IMR-90 (cell line): ENCODE measurements at regions not wholly inside any gene's neighbourhood (a gene's known extent, or its start where the extent isn't known, plus 50 kb on each side); places are given as distances from the start of the nearest gene placed in this dataset.

ENCODE experiments used
- ATAC-seq: fragments of 200-7000 bp; cut with Tn5 transposase; 2 replicates; pipeline ENCODE4 v1.9.1; 2020; ENCODE audit warnings: low read depth, mild to moderate bottlenecking, moderate library complexity
- BruUV-seq: library from RNA; stranded (reverse); fragments of 400-500 nt; replicated peaks from 2 replicates; lab custom pipeline; 2021; lab: Mats Ljungman, UMichigan
- CTCF ChIA-PET: fragments of 300-600 bp; formaldehyde crosslinking; extraction: SDS; loops from one replicate; lab custom pipeline; 2021; ENCODE audit warnings: antibody characterized with exemption; lab: Yijun Ruan, JAX
- POLR2A ChIA-PET: fragments of 300-600 bp; sonication (Branson Sonifier 250); formaldehyde crosslinking; loops from one replicate; lab custom pipeline; 2022; ENCODE audit warnings: antibody characterized with exemption; ENCODE audit not compliant: unreplicated experiment; lab: Charles Lee
- DNase-seq: peaks from one replicate; pipeline ENCODE4 v3.0.0; 2013
- H2AFZ ChIP-seq: replicated peaks from 2 replicates; pipeline ENCODE3; 2013; ENCODE audit warnings: low read length, mild to moderate bottlenecking; ENCODE audit not compliant: poor library complexity
- H2AK5ac ChIP-seq: 2 replicates; pipeline ENCODE4 v1.6.1; 2013; ENCODE audit warnings: low read depth, low read length, inconsistent platforms
- H2AK9ac ChIP-seq: replicated peaks from 2 replicates; pipeline ENCODE3; 2013; ENCODE audit warnings: mild to moderate bottlenecking, low read depth, low read length, moderate library complexity; ENCODE audit not compliant: poor library complexity
- H2BK120ac ChIP-seq: 2 replicates; pipeline ENCODE4 v1.6.1; 2013; ENCODE audit warnings: low read depth, low read length, inconsistent platforms
- H2BK15ac ChIP-seq: 3 replicates; pipeline ENCODE4 v1.6.1; 2013; ENCODE audit warnings: low read depth, low read length, inconsistent platforms
- H2BK20ac ChIP-seq: 2 replicates; pipeline ENCODE4 v1.6.1; 2013; ENCODE audit warnings: low read depth, mild to moderate bottlenecking, inconsistent platforms, low read length, moderate library complexity
- H2BK5ac ChIP-seq: 2 replicates; pipeline ENCODE4 v1.6.1; 2013; ENCODE audit warnings: mild to moderate bottlenecking, low read depth, low read length, inconsistent platforms; ENCODE audit not compliant: poor library complexity, severe bottlenecking
- H3K14ac ChIP-seq: replicated peaks from 2 replicates; pipeline ENCODE4 v1.6.1; 2013; ENCODE audit warnings: low read depth, low read length, inconsistent platforms
- H3K18ac ChIP-seq: 2 replicates; pipeline ENCODE4 v1.6.1; 2013; ENCODE audit warnings: low read depth, low read length, control low read depth
- H3K23ac ChIP-seq: 2 replicates; pipeline ENCODE4 v1.6.1; 2013; ENCODE audit warnings: low read depth, low read length, inconsistent platforms
- H3K27ac ChIP-seq: 2 replicates; pipeline ENCODE4 v1.5.1; 2013; ENCODE audit warnings: mild to moderate bottlenecking, control low read depth, low read length; ENCODE audit not compliant: insufficient read depth
- H3K27me3 ChIP-seq: 2 replicates; pipeline ENCODE4 v1.6.1; 2013; ENCODE audit warnings: low read length; ENCODE audit not compliant: control insufficient read depth, insufficient read depth
- H3K36me3 ChIP-seq: 2 replicates; pipeline ENCODE4 v1.6.1; 2013; ENCODE audit warnings: low read length, mixed read lengths; ENCODE audit not compliant: control insufficient read depth, insufficient read depth
- H3K4ac ChIP-seq: 2 replicates; pipeline ENCODE4 v1.6.1; 2013; ENCODE audit warnings: low read depth, low read length, inconsistent platforms
- H3K4me1 ChIP-seq: 2 replicates; pipeline ENCODE4 v1.6.1; 2013; ENCODE audit warnings: low read length, mixed read lengths; ENCODE audit not compliant: control insufficient read depth, insufficient read depth
- H3K4me2 ChIP-seq: 2 replicates; pipeline ENCODE4 v1.6.1; 2013; ENCODE audit warnings: low read depth, mild to moderate bottlenecking, control low read depth, low read length, moderate library complexity
- H3K4me3 ChIP-seq: 2 replicates; pipeline ENCODE4 v1.5.1; 2013; ENCODE audit warnings: low read depth, mild to moderate bottlenecking, control low read depth, low read length, moderate library complexity; ENCODE audit not compliant: insufficient read depth
- H3K56ac ChIP-seq: 2 replicates; pipeline ENCODE4 v1.6.1; 2013; ENCODE audit warnings: low read length, inconsistent platforms; ENCODE audit not compliant: insufficient read depth; ENCODE audit errors: extremely low read depth
- H3K79me1 ChIP-seq, 2 experiments: 2 replicates each; pipeline ENCODE4 v1.6.1; 2013; ENCODE audit warnings: low read length in 2 of 2, inconsistent platforms in 1 of 2, low read depth in 1 of 2
- H3K9ac ChIP-seq: 2 replicates; pipeline ENCODE4 v1.6.1; 2013; ENCODE audit warnings: low read depth, low read length, control low read depth
- H3K9me1 ChIP-seq: 2 replicates; pipeline ENCODE4 v1.6.1; 2013; ENCODE audit warnings: low read length, inconsistent platforms; ENCODE audit not compliant: insufficient read depth
- H3K9me3 ChIP-seq: 2 replicates; pipeline ENCODE4 v1.6.1; 2013; ENCODE audit warnings: low read length; ENCODE audit not compliant: control insufficient read depth, insufficient read depth
- H4K20me1 ChIP-seq: 2 replicates; pipeline ENCODE4 v1.6.1; 2013; ENCODE audit warnings: low read length, inconsistent platforms; ENCODE audit not compliant: insufficient read depth
- H4K5ac ChIP-seq: 2 replicates; pipeline ENCODE4 v1.6.1; 2013; ENCODE audit warnings: mild to moderate bottlenecking, low read depth, low read length, control low read depth
- H4K8ac ChIP-seq, 2 experiments: 2 replicates each; pipeline ENCODE4 v1.6.1; 2013; ENCODE audit warnings: low read depth in 2 of 2, low read length in 2 of 2, control low read depth in 1 of 2, inconsistent platforms in 1 of 2
- H4K91ac ChIP-seq: 2 replicates; pipeline ENCODE4 v1.6.1; 2013; ENCODE audit warnings: low read depth, low read length, inconsistent platforms; ENCODE audit not compliant: insufficient read depth
- CEBPB ChIP-seq: IDR thresholded peaks from 2 replicates; pipeline ENCODE4 v1.6.1; 2012; ENCODE audit warnings: low read depth, low read length, improper control_type of control experiment
- CHD1 ChIP-seq: IDR thresholded peaks from 2 replicates; pipeline ENCODE4 v1.6.1; 2012; ENCODE audit warnings: low read depth, low read length, improper control_type of control experiment
- RAD21 ChIP-seq: IDR thresholded peaks from 2 replicates; pipeline ENCODE4 v1.6.1; 2012; ENCODE audit warnings: low read length, improper control_type of control experiment
- RCOR1 ChIP-seq: IDR thresholded peaks from 2 replicates; pipeline ENCODE4 v1.6.1; 2012; ENCODE audit warnings: mild to moderate bottlenecking, low read length, improper control_type of control experiment; ENCODE audit not compliant: insufficient replicate concordance
- dilution Hi-C: fragments of 300-500 bp; cut with HindIII; formaldehyde crosslinking; loops from one replicate; pipeline ENCODE4 v1.14.3; 2018; ENCODE audit warnings: low sequenced_read_pairs; ENCODE audit not compliant: unreplicated experiment
- in situ Hi-C: fragments of 300-500 bp; cut with MboI; formaldehyde crosslinking; loops from 3 replicates; pipeline ENCODE4 v1.14.3; 2019; ENCODE audit warnings: low sequenced_read_pairs, inconsistent platforms, mixed read lengths
- intact Hi-C: fragments of 100-400 bp; cut with micrococcal nuclease; formaldehyde crosslinking; loops from 2 replicates; pipeline ENCODE4 v1.10.0; 2022

- H3K4me2 ChIP-seq, result no peak overlapping the region
- H3K9me3 ChIP-seq, result peaks cover 5% of the 10 kb centered on the region
- no peak overlapping the region for H2AK9ac ChIP-seq
- H3K18ac ChIP-seq, result no peak overlapping the region
- H4K8ac ChIP-seq, result no peak overlapping the region
- H2BK20ac ChIP-seq, result no peak overlapping the region
- H3K36me3 ChIP-seq, result no peaks in the 10 kb centered on the region
- ATAC-seq (no peak), DNase-seq (no peak)
- no peaks in the 10 kb centered on the region for H3K4me1 ChIP-seq
- H3K9ac ChIP-seq, result no peak overlapping the region
- no peak overlapping the region for H2AK5ac ChIP-seq
- no peak overlapping the region for H2AFZ ChIP-seq
- in situ Hi-C loops (no loop called here), intact Hi-C loops (no loop called here), dilution Hi-C loops (no loop called here)
- no peak overlapping the region for H2BK15ac ChIP-seq
- H4K91ac ChIP-seq, result no peak overlapping the region
- H3K9me1 ChIP-seq, result no peaks in the 10 kb centered on the region
- no peak overlapping the region for H2BK120ac ChIP-seq
- H3K23ac ChIP-seq, result no peak overlapping the region
- H3K14ac ChIP-seq, result no peak overlapping the region
- BruUV-seq, result no TSS peak
- no peaks in the 10 kb centered on the region for H3K27me3 ChIP-seq
- no peak overlapping the region for H3K4me3 ChIP-seq
- H3K79me1 ChIP-seq, result no peaks in the 10 kb centered on the region
- H3K56ac ChIP-seq, result no peak overlapping the region
- H3K27ac ChIP-seq, result no peak overlapping the region
- TF ChIP-seq CEBPB (no peak), RAD21 (no peak), RCOR1 (no peak), CHD1 (no peak)
- no peak overlapping the region for H2BK5ac ChIP-seq
- H3K4ac ChIP-seq, result no peak overlapping the region
- H4K20me1 ChIP-seq, result no peaks in the 10 kb centered on the region
- no peak overlapping the region for H4K5ac ChIP-seq
- ChIA-PET POLR2A (no interaction called here), CTCF (no interaction called here)
Observed at GRCh38 chr11:37142591-37142990, 544.6 kb upstream of the RAG2 start.
